ENCODE measurements at regions not wholly inside any gene's neighbourhood (a gene's known extent, or its start where the extent isn't known, plus 50 kb on each side); places are given as distances from the start of the nearest gene placed in this dataset.

DNA sequence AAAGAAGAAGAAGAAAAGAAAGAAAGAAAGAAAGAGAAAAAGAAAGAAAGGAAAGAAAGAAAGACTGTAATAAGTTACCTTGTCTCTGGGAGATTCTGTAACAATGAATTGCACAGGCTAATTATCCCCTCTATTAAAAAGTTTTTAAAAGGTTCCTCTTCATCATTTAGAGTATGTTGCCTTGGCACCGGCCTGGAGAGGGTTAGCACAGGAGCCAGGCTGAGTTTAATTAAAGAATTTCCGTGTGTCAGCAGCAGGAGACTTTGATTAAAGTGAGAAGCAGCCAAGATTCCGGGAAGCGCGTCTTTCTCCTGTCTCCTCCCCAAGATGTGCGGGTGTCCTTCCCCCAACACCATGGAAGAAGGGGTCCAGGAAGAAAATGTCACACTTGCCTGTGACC is 92.8 kb upstream of the ETV6 start:
- H2AFZ ChIP-seq (replicated peaks; ENCODE audit: low read length, poor library complexity), result no peak overlapping the region
- no peak overlapping the region for H3K4ac ChIP-seq (ENCODE audit: low read depth, low read length)
- TF ChIP-seq SMC3 (IDR thresholded peaks at IDR 0.05; ENCODE audit: low read depth, low read length) (no peak), RAD21 (IDR thresholded peaks at IDR 0.05; ENCODE audit: low read length) (no peak), CEBPB (IDR thresholded peaks at IDR 0.05; ENCODE audit: low read depth, low read length) (no peak), MXI1 (IDR thresholded peaks at IDR 0.05; ENCODE audit: borderline replicate concordance, low read depth, low read length) (no peak), POLR2A (IDR thresholded peaks at IDR 0.05; ENCODE audit: low read depth, low read length) (no peak), MAFK (IDR thresholded peaks at IDR 0.05; ENCODE audit: low read depth, low read length) (no peak), FOS (IDR thresholded peaks at IDR 0.05; ENCODE audit: low read depth, low read length) (no peak), NFE2L2 (IDR thresholded peaks at IDR 0.05; ENCODE audit: low read depth, low read length) (no peak), RFX5 (IDR thresholded peaks at IDR 0.05; ENCODE audit: low read depth, low read length) (no peak), BHLHE40 (IDR thresholded peaks at IDR 0.05; ENCODE audit: low read depth, low read length) (no peak)
- H4K5ac ChIP-seq (ENCODE audit: low read depth, low read length), result no peak overlapping the region
- H3K23ac ChIP-seq (ENCODE audit: low read depth, low read length), result no peak overlapping the region
- H3K4me1 ChIP-seq (ENCODE audit: control insufficient read depth, insufficient read depth, low read length), result peaks cover 3% of the 10 kb centered on the region; the same call in 1 of the 2 replicates
- no peaks in the 10 kb centered on the region for H3K79me1 ChIP-seq (ENCODE audit: low read depth in 1 of 2, low read length in 2 of 2)
- peaks cover 38% of the 10 kb centered on the region for H3K27me3 ChIP-seq (ENCODE audit: control insufficient read depth, insufficient read depth, low read length)
- H4K91ac ChIP-seq (ENCODE audit: insufficient read depth, low read depth, low read length), result no peak overlapping the region
- no peaks in the 10 kb centered on the region for H3K9me3 ChIP-seq (ENCODE audit: control insufficient read depth, insufficient read depth, low read length)
- POLR2A ChIA-PET (ENCODE audit: unreplicated experiment), result interaction anchor here (0.6 kb wide), 1 partner anchor 202 kb away, joined by 7 read pairs; no protein-coding TSS in a partner anchor
- no peak overlapping the region for H3K27ac ChIP-seq (ENCODE audit: insufficient read depth, low read length)
- H3K18ac ChIP-seq (ENCODE audit: low read depth, low read length), result no peak overlapping the region
- H3K4me2 ChIP-seq (ENCODE audit: low read depth, low read length), result no peak overlapping the region
- H3K9ac ChIP-seq (ENCODE audit: low read depth, low read length), result no peak overlapping the region
- no peak overlapping the region for H4K8ac ChIP-seq (ENCODE audit: low read depth in 2 of 2, low read length in 2 of 2)
- H2AK9ac ChIP-seq (replicated peaks; ENCODE audit: low read depth, low read length, poor library complexity), result no peak overlapping the region
- H3K56ac ChIP-seq (ENCODE audit: extremely low read depth, insufficient read depth, low read length), result no peak overlapping the region
- intact Hi-C loops (cut with micrococcal nuclease), result loop anchor here (10.0 kb wide), 1 partner anchor 1148 kb away; no protein-coding TSS in a partner anchor
- dilution Hi-C loops (cut with HindIII; ENCODE audit: low sequenced_read_pairs, unreplicated experiment), result loop anchor here (25.0 kb wide), 1 partner anchor 481 kb away; no protein-coding TSS in a partner anchor
- BruUV-seq (replicated peaks), result no TSS peak
- no peaks in the 10 kb centered on the region for H3K36me3 ChIP-seq (ENCODE audit: control insufficient read depth, insufficient read depth, low read length)
- H2BK5ac ChIP-seq (ENCODE audit: low read depth, low read length, poor library complexity, severe bottlenecking), result no peak overlapping the region
- WGBS, 2 experiments (ENCODE audit: extremely low coverage in 2 of 2, insufficient read length in 1 of 2), result no CpG with 5 or more reads among the region's 6 CpGs
- DNase-seq, result no peak
- no peaks in the 10 kb centered on the region for H3K9me1 ChIP-seq (ENCODE audit: insufficient read depth, low read length)
- H2BK15ac ChIP-seq (ENCODE audit: low read depth, low read length), result no peak overlapping the region
- no peak overlapping the region for H2AK5ac ChIP-seq (ENCODE audit: low read depth, low read length)
- CTCF ChIA-PET, result no interaction called here
- ATAC-seq (ENCODE audit: low read depth), result no peak
- H3K4me3 ChIP-seq (ENCODE audit: insufficient read depth, low read depth, low read length), result no peak overlapping the region
- in situ Hi-C loops (cut with MboI; ENCODE audit: low sequenced_read_pairs), result no loop called here
- H3K14ac ChIP-seq (replicated peaks; ENCODE audit: low read depth, low read length), result no peak overlapping the region
- no peak overlapping the region for H2BK120ac ChIP-seq (ENCODE audit: low read depth, low read length)
- no peak overlapping the region for H2BK20ac ChIP-seq (ENCODE audit: low read depth, low read length)
- H4K20me1 ChIP-seq (ENCODE audit: insufficient read depth, low read length), result no peaks in the 10 kb centered on the region; the same call in 1 of the 2 replicates
